ENCODE measurements at regions not wholly inside any gene's neighbourhood (a gene's known extent, or its start where the extent isn't known, plus 50 kb on each side); places are given as distances from the start of the nearest gene placed in this dataset.

DNA sequence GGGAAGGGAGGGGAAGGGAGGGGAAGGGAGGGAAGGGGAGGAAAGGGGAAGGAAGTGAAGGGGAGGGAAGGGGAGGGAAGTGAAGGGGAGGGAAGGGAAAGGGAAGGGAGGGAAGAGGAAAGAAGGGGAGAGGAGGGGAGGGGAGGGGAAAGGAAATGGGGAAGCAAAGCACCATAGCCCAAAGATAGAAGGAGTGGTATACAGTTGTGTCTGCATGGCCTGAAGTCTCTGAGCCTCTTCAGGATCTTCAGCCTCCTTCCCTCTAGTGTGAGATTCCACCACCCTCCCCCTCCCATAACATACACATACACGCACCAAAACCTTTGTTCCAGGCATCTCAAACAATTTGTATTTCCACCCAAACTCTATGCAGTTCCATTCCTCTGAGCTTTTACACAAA lies 96.2 kb upstream of the SERP2 start:
- DNase-seq (ENCODE audit: low read depth), result no peak

DNA sequence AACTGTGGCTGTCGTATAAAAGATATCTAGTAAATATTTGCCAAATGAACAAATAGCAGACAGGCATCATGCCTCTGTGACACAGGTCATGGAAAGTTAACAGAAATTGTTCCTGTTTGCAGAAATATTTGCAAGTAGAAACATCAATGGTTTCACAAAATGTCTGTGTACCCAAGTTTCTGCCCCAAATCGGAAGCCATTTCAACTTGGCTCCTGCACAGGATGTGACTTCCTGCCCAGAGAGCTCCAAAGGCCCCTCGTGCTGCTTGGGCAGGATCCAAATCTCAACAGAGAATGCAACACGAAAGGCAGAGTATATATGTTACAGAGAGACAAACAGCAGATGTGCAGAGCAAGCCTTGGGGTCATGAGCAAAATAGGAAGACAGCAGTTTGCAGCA lies 95.5 kb upstream of the SERP2 start:
- DNase-seq (ENCODE audit: low read depth), result no peak

DNA sequence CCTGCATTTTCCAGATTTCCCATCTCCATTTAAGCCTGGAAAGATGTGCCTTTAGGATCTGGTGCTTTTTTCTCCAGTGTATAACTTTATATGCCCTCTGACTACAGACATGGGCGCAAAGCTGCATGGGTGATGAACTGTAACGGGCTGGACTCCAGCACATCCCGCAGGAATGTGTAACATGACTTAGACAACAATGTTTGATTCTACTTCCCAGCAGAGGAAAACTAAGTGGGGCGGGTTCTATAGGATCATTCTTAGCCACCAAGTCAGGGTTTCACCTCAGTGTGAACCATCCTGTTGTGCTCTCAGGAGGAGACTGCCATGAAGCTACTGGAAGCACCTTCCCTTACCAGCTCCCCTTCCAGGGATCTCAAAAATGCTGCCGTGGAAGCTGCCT lies 93.2 kb upstream of the SERP2 start:
- peak; percentile 49 for DNase-seq (ENCODE audit: low read depth)

DNA sequence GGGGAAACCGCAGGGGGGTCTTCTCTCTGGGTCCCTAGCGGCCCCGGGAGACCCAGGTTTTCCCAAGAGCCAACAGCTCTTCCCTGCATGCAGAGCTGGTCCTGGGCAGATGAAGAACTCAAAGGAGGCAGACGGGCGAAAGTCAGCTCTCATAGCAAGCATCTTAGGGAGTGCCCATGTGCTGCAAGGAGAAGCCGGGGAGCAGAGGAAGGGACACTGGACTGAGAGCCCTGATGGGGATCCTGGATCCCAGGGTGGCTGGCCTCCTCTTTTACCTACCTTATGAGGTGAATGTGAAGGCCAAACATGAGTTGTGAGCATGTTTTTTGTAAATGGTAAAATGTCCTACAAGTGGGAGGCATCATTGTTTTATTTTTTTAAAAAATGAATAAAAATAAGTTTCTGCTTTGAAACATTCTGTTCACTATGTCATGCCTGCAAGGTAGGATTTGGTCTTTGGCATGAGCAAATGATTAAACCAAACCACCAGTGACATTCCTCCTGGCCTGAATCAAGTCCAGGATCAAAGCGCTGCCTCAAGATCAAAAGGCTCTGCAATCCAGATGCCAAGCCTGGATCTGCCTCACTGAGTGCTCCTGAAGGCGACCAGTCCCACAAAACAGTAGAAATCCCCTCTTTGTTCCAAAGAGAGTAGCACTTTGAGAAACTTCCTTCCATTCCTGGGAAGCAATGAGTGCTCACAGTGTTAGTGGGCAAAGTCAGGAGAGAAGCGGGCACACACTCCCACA lies 92.2 kb upstream of the SERP2 start:
- DNase-seq (ENCODE audit: low read depth), result no peak

DNA sequence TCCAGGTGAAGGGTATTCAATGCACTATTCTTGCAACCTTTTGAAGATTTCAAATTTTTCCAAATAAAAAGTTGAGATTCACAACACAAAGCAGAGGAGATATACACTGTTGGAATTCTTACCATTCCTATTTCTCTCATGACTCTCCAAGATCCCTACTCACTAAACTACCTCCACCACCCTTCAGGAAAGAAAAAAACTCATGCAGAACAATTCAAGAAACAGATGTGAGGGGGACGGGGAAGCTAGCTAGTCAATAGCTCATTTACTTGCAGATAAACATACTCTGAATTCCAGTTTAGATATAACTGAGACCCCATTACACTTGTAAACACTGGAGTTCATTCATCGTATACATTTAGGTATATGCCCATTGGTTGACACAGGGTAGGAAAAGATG lies 90.0 kb upstream of the SERP2 start:
- DNase-seq (ENCODE audit: low read depth), result no peak

DNA sequence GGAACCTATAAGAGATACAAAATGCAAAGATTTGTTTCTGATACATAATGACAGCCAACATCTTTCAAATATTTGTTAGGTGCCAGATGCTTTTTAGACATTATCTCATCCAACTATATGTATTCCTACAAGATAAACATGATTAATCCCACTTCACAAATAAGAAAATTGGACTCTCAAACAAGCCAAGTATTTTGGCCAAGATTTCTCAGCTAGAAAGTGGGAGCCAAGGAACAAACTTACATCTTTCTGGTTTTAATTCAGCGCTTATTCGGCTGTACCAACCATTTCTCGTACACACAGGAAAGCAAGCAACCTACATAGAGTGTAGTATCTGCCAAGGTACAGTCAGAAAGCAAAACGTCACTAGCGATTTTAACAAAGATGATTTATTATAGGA lies 85.7 kb upstream of the SERP2 start:
- DNase-seq (ENCODE audit: low read depth), result no peak

DNA sequence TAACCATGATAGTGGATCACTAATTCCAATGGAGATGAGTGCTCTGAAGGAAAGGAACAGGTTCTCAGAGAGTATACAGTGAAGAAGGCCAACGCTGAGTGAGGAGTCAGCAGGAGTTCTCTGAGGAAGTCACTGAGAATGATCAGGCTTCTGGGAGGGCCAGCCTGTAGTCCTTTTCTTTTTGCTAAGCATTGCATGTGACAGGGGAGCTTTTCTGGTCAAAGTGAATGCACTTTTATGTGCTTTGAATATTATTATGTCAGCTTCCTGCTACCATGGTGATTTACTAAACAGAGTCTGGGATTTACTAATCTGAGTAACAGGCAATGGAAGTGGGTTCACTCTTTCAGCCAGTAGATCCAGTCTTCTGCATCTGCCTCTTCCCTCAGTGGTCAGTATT lies 81.1 kb upstream of the SERP2 start:
- no peak for DNase-seq (ENCODE audit: low read depth)

DNA sequence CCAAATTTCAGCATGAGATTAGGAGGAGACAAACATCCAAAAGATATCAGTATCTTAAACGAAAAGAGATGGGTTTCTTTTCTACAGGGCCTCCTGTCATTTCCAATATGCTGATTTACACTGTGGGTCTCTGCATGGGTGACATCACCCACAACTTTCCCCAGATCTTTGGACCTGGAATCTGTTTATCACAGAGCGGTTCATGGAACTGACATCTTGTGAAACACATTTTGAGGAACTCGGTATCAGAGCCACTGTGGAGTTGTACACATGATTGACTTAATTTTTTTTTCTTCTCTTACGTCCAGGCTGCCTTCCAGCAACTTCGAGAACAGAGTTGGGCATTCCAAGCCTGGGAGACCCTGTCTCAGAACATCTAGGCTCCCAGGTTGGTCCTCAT lies 80.2 kb upstream of the SERP2 start:
- DNase-seq (ENCODE audit: low read depth), result peak; percentile 35

DNA sequence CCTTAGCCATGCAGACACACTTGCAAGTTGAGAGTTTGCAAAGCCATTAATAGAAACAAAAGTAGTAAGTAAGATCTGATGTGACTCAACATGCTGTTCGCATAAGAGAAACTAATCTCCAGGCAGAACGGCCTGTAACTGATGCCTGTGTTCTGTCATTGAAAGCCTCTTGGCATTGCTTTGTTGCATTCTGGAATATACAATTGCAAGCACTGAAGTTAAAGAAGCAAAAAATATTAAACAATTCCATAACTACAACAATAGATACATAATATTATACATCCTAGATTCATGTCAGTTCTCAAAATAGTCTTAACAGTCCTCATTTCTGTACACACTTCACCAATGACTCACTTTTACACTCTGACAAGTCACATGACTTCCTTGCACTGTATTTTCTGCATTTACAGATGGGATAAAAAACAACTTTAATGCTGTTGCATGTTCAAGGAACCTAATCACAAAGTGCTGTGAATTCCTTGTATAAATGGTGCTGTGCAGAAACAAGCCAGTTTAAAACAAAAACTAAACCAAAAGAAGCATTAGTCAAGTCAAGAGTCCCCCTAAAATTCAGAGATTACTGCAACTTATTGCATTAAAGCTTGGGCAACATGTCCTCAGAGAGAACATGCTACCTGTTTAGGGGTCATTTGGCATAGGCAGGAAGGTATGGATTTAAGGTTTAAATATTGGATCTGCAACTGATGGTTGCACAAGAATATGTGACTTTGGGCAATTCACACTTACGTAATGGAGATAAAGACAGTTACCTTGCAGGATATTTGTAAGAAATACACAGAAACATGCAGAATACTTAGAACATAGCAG lies 79.5 kb upstream of the SERP2 start:
- peak; percentile 73 for DNase-seq (ENCODE audit: low read depth)

DNA sequence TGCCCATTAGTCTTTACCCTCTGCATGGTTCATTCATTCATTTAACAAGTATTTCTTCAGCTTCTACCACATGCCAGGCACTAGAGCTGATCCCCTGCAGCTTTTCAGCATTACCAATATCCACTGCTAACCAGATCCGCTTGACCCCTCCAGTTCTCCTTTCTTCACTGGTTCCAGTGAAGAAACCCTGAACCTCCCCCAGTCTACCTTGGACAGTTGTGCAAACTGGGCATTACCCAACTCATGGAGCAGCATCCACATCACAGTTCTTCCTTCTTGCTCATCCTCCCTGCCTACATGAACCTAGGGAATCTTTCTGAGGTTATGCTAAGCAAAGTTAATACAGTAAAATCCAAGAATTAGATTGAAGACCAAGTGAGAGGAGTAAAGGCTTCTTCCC lies 78.7 kb upstream of the SERP2 start:
- peak; percentile 48 for DNase-seq (ENCODE audit: low read depth)

DNA sequence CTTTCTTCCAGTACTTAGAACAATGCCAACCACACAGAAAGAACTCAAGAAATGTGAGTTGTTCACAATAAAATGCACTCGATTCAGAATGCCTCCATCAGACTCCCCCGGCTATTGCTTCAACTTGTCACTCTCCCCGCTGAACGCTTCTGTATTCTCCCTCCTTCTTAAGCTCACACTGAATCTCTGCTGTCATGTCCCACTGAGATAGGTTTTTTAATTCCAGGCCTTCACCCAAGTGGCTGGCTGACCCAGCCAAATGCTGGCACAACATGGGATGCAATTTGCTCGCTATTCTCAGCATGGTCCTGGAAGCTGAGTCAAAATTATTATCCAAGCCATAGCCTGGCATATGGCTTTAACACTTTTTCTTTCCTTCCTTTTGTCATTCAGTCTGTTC lies 76.8 kb upstream of the SERP2 start:
- peak; percentile 24 for DNase-seq (ENCODE audit: low read depth)

DNA sequence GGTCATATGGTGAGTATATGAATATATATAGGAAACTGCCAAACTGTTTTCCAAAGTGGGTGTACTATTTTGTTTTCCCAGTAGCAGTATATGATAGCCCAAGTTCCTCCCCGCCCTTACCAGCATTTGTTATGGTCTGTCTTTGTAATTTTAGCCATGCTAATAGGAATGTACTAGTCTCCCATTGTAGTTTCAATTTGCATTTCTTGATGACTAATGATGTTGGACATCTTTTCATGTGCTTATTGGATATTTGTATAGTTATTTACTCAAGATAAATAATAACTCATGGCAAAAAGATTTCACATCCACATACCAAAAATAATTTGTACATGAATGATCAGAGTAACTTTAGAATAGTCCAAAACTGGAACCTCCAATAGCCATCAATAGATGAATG lies 75.3 kb upstream of the SERP2 start:
- no peak for DNase-seq (ENCODE audit: low read depth)

DNA sequence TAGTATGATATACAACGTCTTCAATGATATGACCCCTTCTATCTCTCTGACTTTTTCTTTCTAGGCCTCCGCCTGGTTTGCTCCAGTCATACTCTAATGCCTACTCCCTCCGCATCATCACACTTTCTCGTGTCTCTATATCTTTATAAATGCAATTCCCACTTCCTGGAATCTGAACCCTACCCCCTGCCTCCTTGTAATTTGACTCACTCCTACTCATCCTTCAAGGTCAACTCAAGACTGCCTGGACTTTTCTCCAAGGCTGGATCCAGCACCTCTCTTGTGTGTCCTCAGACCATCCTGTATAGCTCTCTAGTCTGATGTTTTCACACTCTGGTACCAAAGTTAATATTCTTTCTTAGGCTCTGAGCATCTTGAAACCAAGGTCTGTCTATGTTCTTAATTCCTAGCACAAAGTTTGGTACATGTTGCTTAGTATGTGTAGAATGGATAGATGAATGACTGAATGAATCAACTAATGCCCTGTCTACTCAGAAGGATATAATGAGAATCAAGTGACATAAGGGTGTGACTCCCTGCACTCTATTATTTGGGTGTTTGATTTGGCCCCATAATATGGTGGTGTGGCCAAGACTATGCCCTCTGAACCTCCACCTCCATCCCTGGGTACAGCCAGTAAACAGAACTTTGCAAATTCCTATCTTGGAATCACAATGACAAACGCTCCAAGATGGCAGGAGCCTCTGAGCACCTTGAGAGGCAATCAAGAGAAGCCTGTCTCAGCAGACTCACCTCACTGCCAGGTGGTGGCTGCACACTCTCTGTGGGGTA lies 74.3 kb upstream of the SERP2 start:
- peak; percentile 44 for DNase-seq (ENCODE audit: low read depth)

DNA sequence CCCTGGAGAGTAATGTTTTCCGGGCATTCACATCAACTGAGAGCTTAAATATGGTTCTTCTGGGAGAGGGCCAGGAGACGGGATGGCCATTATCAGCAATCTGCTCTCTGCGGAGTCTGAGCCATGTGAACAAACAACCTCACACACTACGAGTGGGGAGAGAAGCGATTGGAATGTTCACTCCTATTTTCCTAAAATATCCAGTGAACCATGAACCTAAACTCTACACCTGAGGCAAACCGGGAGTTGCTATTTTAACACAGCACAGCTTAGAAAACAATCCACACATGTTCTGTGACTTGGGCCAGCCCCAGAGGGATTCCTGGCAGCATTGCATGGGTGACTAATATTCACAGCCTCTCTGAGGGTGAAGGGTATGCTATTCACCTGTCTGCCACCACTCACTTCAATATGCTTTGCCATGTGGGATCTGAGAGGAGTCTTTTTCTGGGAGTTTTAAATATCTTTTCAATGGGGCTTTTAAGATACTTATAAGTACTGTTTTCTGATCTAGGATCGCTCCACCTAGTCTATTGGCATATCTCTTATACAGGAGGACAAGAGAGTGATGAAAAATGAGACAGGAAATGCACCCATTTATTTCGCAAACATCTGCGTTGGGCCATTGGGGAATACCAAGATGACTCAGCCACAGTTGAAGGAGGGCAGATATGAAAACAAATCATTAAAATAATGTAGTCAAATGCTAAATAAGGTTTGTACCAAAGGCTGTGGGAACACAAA lies 72.6 kb upstream of the SERP2 start:
- DNase-seq (ENCODE audit: low read depth), result peak; percentile 90

DNA sequence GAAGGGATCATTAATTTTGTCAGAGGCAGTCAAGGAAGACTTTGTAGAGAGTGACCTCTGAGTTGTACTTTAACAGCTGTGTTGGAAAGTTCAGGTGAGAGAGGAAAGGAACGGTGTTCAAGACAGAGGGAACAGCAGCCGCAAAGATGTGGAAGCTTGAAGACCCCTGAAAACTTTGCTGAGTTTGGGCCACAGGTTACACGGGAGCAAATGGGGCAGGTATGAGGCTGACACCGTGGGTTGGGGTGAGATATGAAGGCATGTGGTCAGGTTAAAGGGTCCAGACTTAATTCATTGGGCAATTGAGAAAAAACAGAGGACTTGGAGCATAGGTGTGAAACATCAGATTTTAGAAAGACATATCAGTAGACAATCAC lies 72.0 kb upstream of the SERP2 start:
- DNase-seq (ENCODE audit: low read depth), result no peak

DNA sequence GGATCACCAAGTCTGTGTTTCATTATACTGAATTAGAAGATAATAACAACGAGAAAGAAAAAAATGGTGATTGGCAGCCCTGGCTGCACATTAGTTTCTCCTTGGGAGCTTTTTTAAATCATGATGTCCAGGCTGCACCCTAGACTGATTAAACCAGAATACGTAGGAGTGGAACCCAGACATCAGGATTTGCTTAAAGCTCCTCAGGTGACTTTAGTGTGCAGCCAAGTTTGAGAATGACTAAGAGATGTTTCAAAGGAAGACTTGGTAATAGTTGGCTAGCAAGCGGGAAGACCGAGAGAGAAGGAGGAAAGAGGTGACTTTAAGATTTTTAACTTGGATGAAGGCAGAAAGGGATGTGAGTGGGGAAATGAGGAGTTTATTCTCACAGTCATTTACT lies 71.4 kb upstream of the SERP2 start:
- DNase-seq (ENCODE audit: low read depth), result peak; percentile 34

DNA sequence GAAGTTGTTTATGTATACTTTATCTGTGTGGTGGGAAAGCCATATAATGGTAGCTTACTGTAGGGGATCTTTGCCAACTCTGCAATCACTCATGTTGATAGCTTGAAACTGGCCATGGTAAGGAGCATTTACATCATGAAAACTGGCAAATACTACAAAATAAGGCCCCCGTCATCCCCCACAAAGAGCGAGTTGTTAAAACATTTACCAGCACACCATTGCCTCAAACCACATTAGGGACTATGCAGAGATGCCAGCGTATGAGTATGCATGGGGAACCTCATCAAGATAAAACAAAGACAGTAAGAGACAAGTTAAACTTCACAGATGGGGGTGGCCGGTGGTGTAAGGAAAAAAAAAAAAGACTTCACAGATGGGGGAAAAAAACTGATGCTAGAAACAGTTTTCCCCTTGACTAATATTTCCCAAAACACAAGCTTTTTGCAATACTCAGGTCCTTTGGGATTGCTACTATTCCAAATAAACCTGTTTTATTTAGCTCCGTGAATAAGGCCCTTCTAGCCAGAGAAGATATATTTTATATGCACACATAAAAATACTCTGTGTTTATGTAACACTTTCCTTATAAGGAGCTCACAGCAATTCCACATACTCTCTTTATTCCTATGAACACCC lies 70.6 kb upstream of the SERP2 start:
- peak; percentile 91 for DNase-seq (ENCODE audit: low read depth)

DNA sequence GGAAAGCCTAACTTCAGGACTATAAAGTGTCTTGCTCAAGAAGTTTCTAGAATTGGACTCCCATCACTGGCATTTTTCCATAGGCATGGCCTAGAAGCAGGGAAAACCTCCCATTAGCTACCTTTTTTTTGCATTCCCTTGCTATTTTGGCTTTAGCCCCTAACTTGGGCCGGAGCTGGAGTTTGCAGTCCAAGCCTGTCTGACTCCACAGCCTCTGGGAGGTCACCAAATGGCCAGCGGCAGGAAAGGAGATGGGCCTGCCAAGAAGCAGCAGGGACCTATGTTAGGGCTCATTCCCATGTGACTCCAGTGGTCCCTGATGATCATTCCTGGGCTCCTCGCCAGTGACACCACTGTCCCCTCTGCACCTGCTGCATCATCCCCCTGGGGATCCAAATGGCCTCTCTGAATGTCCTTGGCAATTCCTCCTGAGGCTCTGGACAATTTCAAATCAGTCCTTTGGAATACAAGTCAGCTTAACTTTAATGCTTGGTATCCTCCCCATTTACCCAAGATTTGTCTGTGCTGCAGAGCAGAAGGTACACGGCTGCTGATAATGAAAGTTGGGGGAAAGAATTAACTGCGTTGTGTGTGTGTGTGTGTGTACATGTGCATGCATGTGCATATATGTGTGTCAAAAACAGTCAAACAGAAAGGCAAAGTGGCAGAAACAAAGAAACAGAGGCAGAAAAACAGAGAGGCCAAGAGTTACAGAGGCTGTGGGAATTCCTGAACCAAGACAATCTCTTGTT lies 69.8 kb upstream of the SERP2 start:
- no peak for DNase-seq (ENCODE audit: low read depth)

DNA sequence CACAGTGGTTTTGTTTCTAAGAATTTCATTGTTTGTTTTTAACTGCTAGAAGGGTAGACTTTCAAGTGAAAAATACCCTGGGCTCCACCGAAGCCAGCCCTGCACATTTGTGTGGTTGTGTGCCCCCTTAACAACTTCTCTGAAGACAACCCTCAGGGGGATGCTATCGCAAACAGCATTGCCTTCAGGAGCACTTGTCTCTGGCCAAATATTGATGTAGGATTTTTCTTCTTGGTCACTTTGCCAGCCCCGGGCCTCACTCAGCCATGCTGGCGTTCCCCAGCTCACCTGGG lies 69.2 kb upstream of the SERP2 start:
- DNase-seq (ENCODE audit: low read depth), result no peak

DNA sequence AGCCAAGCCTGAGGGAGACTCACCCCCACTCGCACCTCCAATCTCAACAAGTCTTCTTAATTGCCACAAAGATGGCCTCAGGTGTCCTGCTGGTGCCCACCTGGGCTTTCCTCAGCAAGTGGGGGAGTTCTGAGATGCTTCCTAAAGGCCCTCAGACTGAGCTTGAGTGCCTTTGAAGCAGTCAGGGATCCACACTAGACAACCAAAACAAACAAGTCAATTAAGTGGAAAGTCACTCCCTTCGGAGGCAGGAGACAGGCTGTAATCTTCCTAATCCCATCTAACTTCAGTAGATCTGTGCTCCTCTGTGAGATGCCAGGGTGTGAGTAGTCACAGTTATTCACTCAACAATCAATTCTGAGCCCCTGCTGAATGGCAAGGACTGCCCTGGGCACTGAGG lies 68.3 kb upstream of the SERP2 start:
- no peak for DNase-seq (ENCODE audit: low read depth)

DNA sequence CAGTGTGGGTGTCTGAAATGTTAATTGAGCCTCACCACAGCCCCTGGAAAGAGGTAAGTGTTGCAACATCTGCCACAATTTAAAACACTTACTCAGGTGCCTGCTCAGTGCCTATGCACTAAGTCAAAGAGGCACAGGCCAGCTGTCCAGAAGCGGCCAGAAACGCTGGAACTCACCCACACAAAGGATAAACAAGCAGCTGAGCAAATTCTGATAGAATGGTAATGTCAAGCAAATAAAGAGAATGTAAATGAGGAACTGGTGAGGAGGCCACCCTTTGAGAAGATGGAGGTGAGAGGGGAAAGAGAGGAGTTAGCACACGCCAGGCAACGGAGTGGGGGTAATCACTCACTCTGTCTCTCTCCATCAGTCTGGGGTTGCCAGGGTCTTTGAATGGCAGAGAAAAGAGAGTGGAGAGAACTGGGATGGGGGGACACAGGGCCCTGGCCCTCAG lies 67.7 kb upstream of the SERP2 start:
- DNase-seq (ENCODE audit: low read depth), result no peak

All from amniotic epithelial cell (primary cell).